NCI-H2171 (cell line): ENCODE measurements at regions not wholly inside any gene's neighbourhood (a gene's known extent, or its start where the extent isn't known, plus 50 kb on each side); places are given as distances from the start of the nearest gene placed in this dataset.

Experiments used
- DNase-seq: peaks from one replicate; lab custom pipeline; 2025; lab: John Stamatoyannopoulos, UW

GRCh38 chr4:23401572-23401971, 488.3 kb downstream of the PPARGC1A start:
- no peak for DNase-seq

- no peak for DNase-seq
Observed at GRCh38 chr4:23392860-23393458, 496.9 kb downstream of the PPARGC1A start.

- no peak for DNase-seq
Observed at GRCh38 chr4:23390246-23390645, 499.6 kb downstream of the PPARGC1A start.

GRCh38 chr4:23388699-23389395, 501.0 kb downstream of the PPARGC1A start:
- DNase-seq: no peak

- no peak for DNase-seq
Observed at GRCh38 chr4:23388255-23388654, 501.6 kb downstream of the PPARGC1A start.

- DNase-seq: no peak
Observed at GRCh38 chr4:23384741-23385140, 505.1 kb downstream of the PPARGC1A start.

GRCh38 chr4:23382879-23383278, 507.0 kb downstream of the PPARGC1A start:
- DNase-seq: no peak

GRCh38 chr4:23374259-23374658, 515.6 kb downstream of the PPARGC1A start:
- DNase-seq: no peak

GRCh38 chr4:23373261-23373660, 516.6 kb downstream of the PPARGC1A start:
- DNase-seq: no peak

- no peak for DNase-seq
Observed at GRCh38 chr4:23371533-23371932, 518.3 kb downstream of the PPARGC1A start.

- DNase-seq: no peak
Observed at GRCh38 chr4:23369331-23369730, 520.5 kb downstream of the PPARGC1A start.

- DNase-seq: no peak
Observed at GRCh38 chr4:23368081-23368697, 521.7 kb downstream of the PPARGC1A start.

- no peak for DNase-seq
Observed at GRCh38 chr4:23366557-23366906, 523.3 kb downstream of the PPARGC1A start.

GRCh38 chr4:23365871-23366556, 523.8 kb downstream of the PPARGC1A start:
- DNase-seq: no peak

GRCh38 chr4:23365086-23365485, 524.8 kb downstream of the PPARGC1A start:
- no peak for DNase-seq

- DNase-seq: no peak
Observed at GRCh38 chr4:23364167-23364566, 525.7 kb downstream of the PPARGC1A start.

GRCh38 chr4:23361453-23361852, 528.4 kb downstream of the PPARGC1A start:
- no peak for DNase-seq

GRCh38 chr4:23360718-23361117, 529.1 kb downstream of the PPARGC1A start:
- no peak for DNase-seq

- no peak for DNase-seq
Observed at GRCh38 chr4:23355258-23355657, 534.6 kb downstream of the PPARGC1A start.

- DNase-seq: no peak
Observed at GRCh38 chr4:23353200-23353599, 536.6 kb downstream of the PPARGC1A start.

- no peak for DNase-seq
Observed at GRCh38 chr4:23348789-23349498, 540.9 kb downstream of the PPARGC1A start.

- DNase-seq: no peak
Observed at GRCh38 chr4:23337292-23337691, 552.6 kb downstream of the PPARGC1A start.
